Gastrocnemius medialis (tissue), 4 donors: ENCODE measurements at regions not wholly inside any gene's neighbourhood (a gene's known extent, or its start where the extent isn't known, plus 50 kb on each side); places are given as distances from the start of the nearest gene placed in this dataset.

Experiments used
- POLR2A ChIP-seq, 2 donors: fragments of 450-650 bp; IDR thresholded peaks; one replicate each; pipeline ENCODE4 v1.6.1; 2017; ENCODE audit warnings: antibody characterized with exemption in 2 of 2, mild to moderate bottlenecking in 2 of 2, moderate library complexity in 2 of 2
- TF ChIP-seq, protein P1 (sequence below), 5 experiments: fragments of 450-650 bp in 3 of 5; fragments of 200-600 bp in 2 of 5; sonication (generic) in 2 of 5; IDR thresholded peaks in 4 of 5; conservative IDR thresholded peaks in 1 of 5; 1 replicate in 4 of 5; 2 replicates in 1 of 5; pipeline ENCODE4 v1.5.1; 2016 to 2019; ENCODE audit warnings: antibody characterized with exemption in 5 of 5, mild to moderate bottlenecking in 3 of 5, moderate library complexity in 3 of 5

DNA sequence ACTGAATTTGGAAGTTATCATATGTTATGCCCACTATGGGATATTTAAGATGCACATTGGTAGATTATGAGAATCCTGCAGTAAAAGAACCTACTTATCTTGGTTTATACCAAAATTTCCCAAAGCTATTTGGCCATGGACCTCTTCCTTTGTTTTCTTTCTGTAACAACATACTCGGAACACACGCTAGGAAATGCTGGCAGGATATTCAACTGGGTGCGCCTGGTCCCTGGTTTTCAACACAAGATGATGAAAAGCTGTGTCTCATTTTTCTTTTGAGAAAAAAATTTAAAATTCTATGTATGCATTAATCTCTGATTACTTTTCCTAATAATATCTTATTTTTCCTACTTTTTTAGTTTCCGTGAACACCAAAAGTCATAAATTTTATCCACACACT is 128.5 kb upstream of the NRP1 start:
- TF ChIP-seq, protein P1, sequence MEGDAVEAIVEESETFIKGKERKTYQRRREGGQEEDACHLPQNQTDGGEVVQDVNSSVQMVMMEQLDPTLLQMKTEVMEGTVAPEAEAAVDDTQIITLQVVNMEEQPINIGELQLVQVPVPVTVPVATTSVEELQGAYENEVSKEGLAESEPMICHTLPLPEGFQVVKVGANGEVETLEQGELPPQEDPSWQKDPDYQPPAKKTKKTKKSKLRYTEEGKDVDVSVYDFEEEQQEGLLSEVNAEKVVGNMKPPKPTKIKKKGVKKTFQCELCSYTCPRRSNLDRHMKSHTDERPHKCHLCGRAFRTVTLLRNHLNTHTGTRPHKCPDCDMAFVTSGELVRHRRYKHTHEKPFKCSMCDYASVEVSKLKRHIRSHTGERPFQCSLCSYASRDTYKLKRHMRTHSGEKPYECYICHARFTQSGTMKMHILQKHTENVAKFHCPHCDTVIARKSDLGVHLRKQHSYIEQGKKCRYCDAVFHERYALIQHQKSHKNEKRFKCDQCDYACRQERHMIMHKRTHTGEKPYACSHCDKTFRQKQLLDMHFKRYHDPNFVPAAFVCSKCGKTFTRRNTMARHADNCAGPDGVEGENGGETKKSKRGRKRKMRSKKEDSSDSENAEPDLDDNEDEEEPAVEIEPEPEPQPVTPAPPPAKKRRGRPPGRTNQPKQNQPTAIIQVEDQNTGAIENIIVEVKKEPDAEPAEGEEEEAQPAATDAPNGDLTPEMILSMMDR (IDR thresholded peaks at IDR 0.05 in 4 of 5, conservative IDR thresholded peaks at IDR 0.05 in 1 of 5) = no peak
- TF ChIP-seq POLR2A (IDR thresholded peaks at IDR 0.05) = no peak
